OCI-LY3 (cell line): ENCODE measurements at regions not wholly inside any gene's neighbourhood (a gene's known extent, or its start where the extent isn't known, plus 50 kb on each side); places are given as distances from the start of the nearest gene placed in this dataset.

Experiments used
- CTCF ChIP-seq: fragments of 200-600, 300-600 bp; sonication (generic); IDR thresholded peaks from 2 replicates; pipeline ENCODE4 v1.5.1; 2014; ENCODE audit warnings: antibody characterized with exemption, low read length, low read depth
- EZH2phosphoT487 ChIP-seq: fragments of 200-600 bp; shearing (Covaris generic); IDR thresholded peaks from 2 replicates; pipeline ENCODE4 v1.6.1; 2018; ENCODE audit warnings: antibody characterized with exemption, mixed run types, low read depth

DNA sequence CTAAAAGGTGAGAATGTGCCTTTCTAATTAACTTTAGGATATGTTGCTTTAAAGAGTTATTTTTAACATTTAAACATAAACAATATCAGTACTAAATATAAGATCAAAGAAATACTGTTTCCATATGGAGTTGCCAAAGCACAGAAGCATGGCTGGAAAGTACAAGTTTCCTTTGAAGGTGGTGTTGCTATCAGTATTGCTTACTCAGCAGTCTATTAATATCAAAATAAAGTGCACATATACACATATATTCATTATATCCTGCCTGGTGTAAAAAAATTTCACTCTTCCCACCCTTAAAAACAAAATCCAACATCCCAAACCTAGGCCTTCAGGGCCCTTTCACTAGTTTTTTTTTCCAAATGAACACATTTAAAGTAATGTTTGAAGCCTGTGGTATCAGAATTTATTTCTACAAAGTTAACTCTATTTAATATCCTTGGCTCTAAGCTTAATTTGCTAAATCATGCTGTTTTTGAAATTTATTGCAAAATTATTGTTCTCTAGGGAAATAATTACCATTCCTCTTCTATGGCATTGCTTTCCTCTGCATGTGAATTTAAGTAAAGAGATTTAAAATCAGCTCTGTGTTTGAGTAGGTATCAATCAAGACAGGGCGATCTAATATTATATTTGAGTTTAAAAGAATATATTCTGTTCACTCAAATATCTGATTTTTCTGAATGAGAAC, 192.7 kb upstream of the MEIS1 start:
- TF ChIP-seq CTCF (no peak), EZH2phosphoT487 (no peak)
